GM12872 (cell line): ENCODE measurements at regions not wholly inside any gene's neighbourhood (a gene's known extent, or its start where the extent isn't known, plus 50 kb on each side); places are given as distances from the start of the nearest gene placed in this dataset.

Experiments
- CTCF ChIP-seq: IDR thresholded peaks from 3 replicates; pipeline ENCODE4 v1.5.1; 2011; ENCODE audit warnings: low read depth, mild to moderate bottlenecking, low read length, moderate library complexity; ENCODE audit not compliant: insufficient read depth

GRCh38 chr11:134634897-134635831 is 223.1 kb upstream of the B3GAT1 start:
- no peak for TF ChIP-seq CTCF

GRCh38 chr11:134633276-134633675 is 221.2 kb upstream of the B3GAT1 start:
- TF ChIP-seq CTCF, result no peak

- no peak for TF ChIP-seq CTCF
These were observed 220.5 kb upstream of the B3GAT1 start for GRCh38 chr11:134632347-134633119.

- TF ChIP-seq CTCF, result no peak
These were observed 218.8 kb upstream of the B3GAT1 start for GRCh38 chr11:134630861-134631260.

GRCh38 chr11:134628426-134628825 is 216.4 kb upstream of the B3GAT1 start:
- no peak for TF ChIP-seq CTCF

GRCh38 chr11:134626032-134626431 is 214.0 kb upstream of the B3GAT1 start:
- TF ChIP-seq CTCF, result no peak

- TF ChIP-seq CTCF, result no peak
These were observed 213.6 kb upstream of the B3GAT1 start for GRCh38 chr11:134625631-134626030.
